ENCODE measurements at regions not wholly inside any gene's neighbourhood (a gene's known extent, or its start where the extent isn't known, plus 50 kb on each side); places are given as distances from the start of the nearest gene placed in this dataset.

DNA sequence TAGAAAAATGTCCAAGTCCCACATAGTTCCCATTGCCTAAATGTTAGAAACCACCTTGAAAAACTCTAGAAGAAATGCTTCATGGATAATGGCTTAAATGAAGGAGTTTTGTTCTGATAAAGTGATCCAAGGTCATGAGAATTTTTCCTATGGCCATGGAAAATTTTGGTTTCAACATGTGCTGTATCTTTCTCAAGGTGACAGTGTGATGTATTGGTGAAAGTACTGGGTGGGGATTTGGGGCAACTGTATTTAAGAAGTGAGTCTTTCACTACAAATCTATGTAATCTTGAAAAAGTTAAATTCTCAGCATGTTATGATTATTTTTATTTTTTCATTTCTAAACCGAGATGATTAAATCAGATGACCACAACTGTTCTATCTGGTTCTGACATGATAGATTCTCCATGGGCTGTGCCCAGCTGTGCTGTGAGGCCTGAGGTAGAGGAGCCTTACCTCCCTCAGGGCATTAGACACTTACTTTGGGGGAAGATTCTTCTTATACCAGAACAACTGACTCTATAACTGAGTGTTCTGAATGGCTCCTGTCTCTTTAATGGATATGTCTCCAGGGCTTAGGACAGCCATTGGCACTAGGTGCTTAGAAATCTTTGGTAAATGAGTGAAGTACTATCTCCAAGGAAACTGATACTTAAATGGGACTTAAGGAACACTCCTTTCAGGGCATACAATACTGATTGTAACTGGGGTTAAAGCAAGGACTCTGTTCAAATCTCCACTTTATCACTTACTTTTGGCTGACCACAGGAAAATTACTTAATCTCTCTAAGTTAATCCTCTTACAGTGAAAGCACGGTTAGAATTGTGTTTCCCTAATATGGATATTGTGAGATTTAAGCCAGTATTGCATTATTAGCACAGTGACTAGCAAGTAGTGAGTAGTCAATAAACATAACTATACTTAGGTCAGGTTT, 397.4 kb upstream of the MEF2C start:
- Histone ChIP-seq H3K27me3 (no peaks in the 10 kb centered on the region), H3K36me3 (no peaks in the 10 kb centered on the region), H3K27ac (no peak overlapping the region), H3K4me1 (no peaks in the 10 kb centered on the region), H3K4me3 (no peak overlapping the region), H3K9me3 (no peaks in the 10 kb centered on the region)
- intact Hi-C loops (cut with DNase I; ENCODE audit: low total_unique reads): no loop called here
- TF ChIP-seq POLR2AphosphoS5 (IDR thresholded peaks at IDR 0.05) (no peak), POLR2A (IDR thresholded peaks at IDR 0.05) (no peak)
- TF ChIP-seq, protein P1, sequence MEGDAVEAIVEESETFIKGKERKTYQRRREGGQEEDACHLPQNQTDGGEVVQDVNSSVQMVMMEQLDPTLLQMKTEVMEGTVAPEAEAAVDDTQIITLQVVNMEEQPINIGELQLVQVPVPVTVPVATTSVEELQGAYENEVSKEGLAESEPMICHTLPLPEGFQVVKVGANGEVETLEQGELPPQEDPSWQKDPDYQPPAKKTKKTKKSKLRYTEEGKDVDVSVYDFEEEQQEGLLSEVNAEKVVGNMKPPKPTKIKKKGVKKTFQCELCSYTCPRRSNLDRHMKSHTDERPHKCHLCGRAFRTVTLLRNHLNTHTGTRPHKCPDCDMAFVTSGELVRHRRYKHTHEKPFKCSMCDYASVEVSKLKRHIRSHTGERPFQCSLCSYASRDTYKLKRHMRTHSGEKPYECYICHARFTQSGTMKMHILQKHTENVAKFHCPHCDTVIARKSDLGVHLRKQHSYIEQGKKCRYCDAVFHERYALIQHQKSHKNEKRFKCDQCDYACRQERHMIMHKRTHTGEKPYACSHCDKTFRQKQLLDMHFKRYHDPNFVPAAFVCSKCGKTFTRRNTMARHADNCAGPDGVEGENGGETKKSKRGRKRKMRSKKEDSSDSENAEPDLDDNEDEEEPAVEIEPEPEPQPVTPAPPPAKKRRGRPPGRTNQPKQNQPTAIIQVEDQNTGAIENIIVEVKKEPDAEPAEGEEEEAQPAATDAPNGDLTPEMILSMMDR (IDR thresholded peaks at IDR 0.05): no peak
- DNase-seq (ENCODE audit: low spot score in 2 of 2): no peak

DNA sequence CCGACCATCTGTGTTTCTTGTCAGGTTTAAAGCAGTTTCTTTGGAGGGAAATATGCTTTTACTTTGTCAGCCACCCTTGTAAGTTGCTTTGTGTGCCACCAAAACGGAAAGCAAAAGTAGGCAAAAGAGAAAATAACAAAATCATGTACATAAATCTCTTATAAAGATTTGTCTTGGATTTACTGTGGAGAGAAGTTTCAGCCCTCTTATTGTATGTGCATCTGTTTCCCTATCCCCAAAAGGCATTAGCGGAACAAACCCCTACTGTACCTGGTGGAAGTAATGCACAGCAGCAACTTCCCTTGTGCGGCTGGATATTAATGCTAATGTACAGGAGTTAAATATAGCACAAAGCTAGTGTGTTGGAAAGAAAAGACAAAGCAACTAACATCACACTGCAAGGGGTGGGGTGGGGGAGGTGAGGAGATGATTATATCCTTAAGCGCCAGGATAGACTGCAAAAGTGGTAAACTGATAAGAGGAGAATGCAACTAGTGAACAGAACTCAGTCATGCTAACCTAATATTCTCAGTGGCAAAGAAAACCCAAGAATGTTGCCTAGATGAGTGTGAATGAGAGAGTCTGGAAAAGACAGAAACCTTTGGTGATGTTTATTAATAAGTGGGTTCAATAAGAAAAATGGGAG, 396.5 kb upstream of the MEF2C start:
- Histone ChIP-seq H3K9me3 (no peaks in the 10 kb centered on the region), H3K4me1 (no peaks in the 10 kb centered on the region), H3K27me3 (no peaks in the 10 kb centered on the region), H3K4me3 (no peak overlapping the region), H3K36me3 (no peaks in the 10 kb centered on the region), H3K27ac (no peak overlapping the region)
- no peak for DNase-seq (ENCODE audit: low spot score in 2 of 2)
- no peak for TF ChIP-seq POLR2AphosphoS5 (IDR thresholded peaks at IDR 0.05)
- TF ChIP-seq, protein P1 (IDR thresholded peaks at IDR 0.05): no peak
- no peak for TF ChIP-seq POLR2A (IDR thresholded peaks at IDR 0.05)
- intact Hi-C loops (cut with DNase I; ENCODE audit: low total_unique reads): no loop called here

DNA sequence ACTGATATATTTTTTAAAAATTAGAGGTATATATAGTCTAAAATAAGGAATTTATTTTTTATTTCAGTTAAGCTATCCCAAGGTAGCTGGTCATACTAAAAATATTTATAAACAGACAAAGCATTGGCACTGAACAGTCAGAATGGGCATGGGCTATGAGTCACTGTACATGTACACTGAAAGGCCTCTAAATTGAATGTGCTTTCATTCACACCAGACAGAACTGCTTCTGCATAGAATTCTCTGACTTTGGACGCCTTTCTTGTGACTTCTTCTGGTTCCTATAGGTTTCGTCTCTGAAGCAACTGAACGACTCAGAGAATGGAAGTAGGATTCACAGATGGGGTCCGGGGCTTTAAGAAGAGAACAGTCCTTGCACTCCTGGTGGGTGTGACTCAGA, 394.8 kb upstream of the MEF2C start:
- H3K4me3 ChIP-seq: no peak overlapping the region
- no peaks in the 10 kb centered on the region for H3K4me1 ChIP-seq
- intact Hi-C loops (cut with DNase I; ENCODE audit: low total_unique reads): loop anchor here (2.0 kb wide), 1 partner anchor 19 kb away; no protein-coding TSS in a partner anchor
- no peak overlapping the region for H3K27ac ChIP-seq
- no peaks in the 10 kb centered on the region for H3K9me3 ChIP-seq
- H3K36me3 ChIP-seq: no peaks in the 10 kb centered on the region
- no peaks in the 10 kb centered on the region for H3K27me3 ChIP-seq
- TF ChIP-seq POLR2A (IDR thresholded peaks at IDR 0.05) (no peak), POLR2AphosphoS5 (IDR thresholded peaks at IDR 0.05) (no peak)
- TF ChIP-seq, protein P1 (IDR thresholded peaks at IDR 0.05): no peak
- DNase-seq (ENCODE audit: low spot score in 2 of 2): no peak

DNA sequence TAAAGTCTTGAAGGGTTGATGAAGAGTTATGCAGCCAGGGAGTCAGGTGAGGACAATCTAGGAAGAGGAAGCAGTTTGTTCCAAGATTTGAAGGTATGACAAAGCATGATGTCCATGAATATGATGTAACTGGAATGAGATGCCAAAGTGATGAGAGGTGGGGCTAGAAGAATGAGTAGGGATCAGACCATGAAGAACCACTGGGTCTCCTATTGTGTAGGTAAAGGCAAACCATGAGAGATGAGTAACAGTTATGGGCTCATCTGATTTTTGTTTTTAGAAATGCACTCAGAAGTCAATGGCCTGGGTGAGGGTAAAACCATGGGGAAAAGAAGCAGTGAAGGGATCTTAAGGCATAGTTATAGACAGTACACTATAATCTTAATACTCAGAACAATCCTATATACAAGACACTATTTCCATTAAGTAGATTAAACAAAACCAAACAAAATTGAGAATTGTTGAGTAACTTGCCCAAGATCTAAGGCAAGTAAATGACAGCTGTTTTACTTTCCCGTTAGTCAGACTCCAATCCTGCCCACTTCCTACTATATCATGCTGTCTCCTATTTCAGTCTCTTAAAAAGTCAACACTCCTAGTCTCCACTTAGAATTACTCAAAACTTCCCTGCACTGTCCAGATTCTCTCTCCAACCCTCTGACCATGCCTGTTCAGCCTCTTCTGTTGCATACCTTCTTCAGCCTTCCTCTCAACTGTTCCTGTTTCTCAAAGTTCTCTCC, 393.8 kb upstream of the MEF2C start:
- Histone ChIP-seq H3K36me3 (no peaks in the 10 kb centered on the region), H3K9me3 (no peaks in the 10 kb centered on the region), H3K27ac (no peak overlapping the region), H3K4me3 (no peak overlapping the region), H3K27me3 (no peaks in the 10 kb centered on the region), H3K4me1 (no peaks in the 10 kb centered on the region)
- intact Hi-C loops (cut with DNase I; ENCODE audit: low total_unique reads): loop anchor here (2.0 kb wide), 1 partner anchor 18 kb away; no protein-coding TSS in a partner anchor
- TF ChIP-seq POLR2A (IDR thresholded peaks at IDR 0.05) (no peak), POLR2AphosphoS5 (IDR thresholded peaks at IDR 0.05) (no peak)
- TF ChIP-seq, protein P1 (IDR thresholded peaks at IDR 0.05): no peak
- DNase-seq (ENCODE audit: low spot score in 2 of 2): no peak
